IMR-90 (cell line): ENCODE measurements at regions not wholly inside any gene's neighbourhood (a gene's known extent, or its start where the extent isn't known, plus 50 kb on each side); places are given as distances from the start of the nearest gene placed in this dataset.

Source experiments
- ATAC-seq: fragments of 200-7000 bp; cut with Tn5 transposase; 2 replicates; pipeline ENCODE4 v1.9.1; 2020; ENCODE audit warnings: low read depth, mild to moderate bottlenecking, moderate library complexity
- BruUV-seq: library from RNA; stranded (reverse); fragments of 400-500 nt; replicated peaks from 2 replicates; lab custom pipeline; 2021; lab: Mats Ljungman, UMichigan
- CTCF ChIA-PET: fragments of 300-600 bp; formaldehyde crosslinking; extraction: SDS; loops from one replicate; lab custom pipeline; 2021; ENCODE audit warnings: antibody characterized with exemption; lab: Yijun Ruan, JAX
- POLR2A ChIA-PET: fragments of 300-600 bp; sonication (Branson Sonifier 250); formaldehyde crosslinking; loops from one replicate; lab custom pipeline; 2022; ENCODE audit warnings: antibody characterized with exemption; ENCODE audit not compliant: unreplicated experiment; lab: Charles Lee
- DNase-seq: peaks from one replicate; pipeline ENCODE4 v3.0.0; 2013
- H2AFZ ChIP-seq: replicated peaks from 2 replicates; pipeline ENCODE3; 2013; ENCODE audit warnings: low read length, mild to moderate bottlenecking; ENCODE audit not compliant: poor library complexity
- H2AK5ac ChIP-seq: 2 replicates; pipeline ENCODE4 v1.6.1; 2013; ENCODE audit warnings: low read depth, low read length, inconsistent platforms
- H2AK9ac ChIP-seq: replicated peaks from 2 replicates; pipeline ENCODE3; 2013; ENCODE audit warnings: mild to moderate bottlenecking, low read depth, low read length, moderate library complexity; ENCODE audit not compliant: poor library complexity
- H2BK120ac ChIP-seq: 2 replicates; pipeline ENCODE4 v1.6.1; 2013; ENCODE audit warnings: low read depth, low read length, inconsistent platforms
- H2BK15ac ChIP-seq: 3 replicates; pipeline ENCODE4 v1.6.1; 2013; ENCODE audit warnings: low read depth, low read length, inconsistent platforms
- H2BK20ac ChIP-seq: 2 replicates; pipeline ENCODE4 v1.6.1; 2013; ENCODE audit warnings: low read depth, mild to moderate bottlenecking, inconsistent platforms, low read length, moderate library complexity
- H2BK5ac ChIP-seq: 2 replicates; pipeline ENCODE4 v1.6.1; 2013; ENCODE audit warnings: mild to moderate bottlenecking, low read depth, low read length, inconsistent platforms; ENCODE audit not compliant: poor library complexity, severe bottlenecking
- H3K14ac ChIP-seq: replicated peaks from 2 replicates; pipeline ENCODE4 v1.6.1; 2013; ENCODE audit warnings: low read depth, low read length, inconsistent platforms
- H3K18ac ChIP-seq: 2 replicates; pipeline ENCODE4 v1.6.1; 2013; ENCODE audit warnings: low read depth, low read length, control low read depth
- H3K23ac ChIP-seq: 2 replicates; pipeline ENCODE4 v1.6.1; 2013; ENCODE audit warnings: low read depth, low read length, inconsistent platforms
- H3K27ac ChIP-seq: 2 replicates; pipeline ENCODE4 v1.5.1; 2013; ENCODE audit warnings: mild to moderate bottlenecking, control low read depth, low read length; ENCODE audit not compliant: insufficient read depth
- H3K27me3 ChIP-seq: 2 replicates; pipeline ENCODE4 v1.6.1; 2013; ENCODE audit warnings: low read length; ENCODE audit not compliant: control insufficient read depth, insufficient read depth
- H3K36me3 ChIP-seq: 2 replicates; pipeline ENCODE4 v1.6.1; 2013; ENCODE audit warnings: low read length, mixed read lengths; ENCODE audit not compliant: control insufficient read depth, insufficient read depth
- H3K4ac ChIP-seq: 2 replicates; pipeline ENCODE4 v1.6.1; 2013; ENCODE audit warnings: low read depth, low read length, inconsistent platforms
- H3K4me1 ChIP-seq: 2 replicates; pipeline ENCODE4 v1.6.1; 2013; ENCODE audit warnings: low read length, mixed read lengths; ENCODE audit not compliant: control insufficient read depth, insufficient read depth
- H3K4me2 ChIP-seq: 2 replicates; pipeline ENCODE4 v1.6.1; 2013; ENCODE audit warnings: low read depth, mild to moderate bottlenecking, control low read depth, low read length, moderate library complexity
- H3K4me3 ChIP-seq: 2 replicates; pipeline ENCODE4 v1.5.1; 2013; ENCODE audit warnings: low read depth, mild to moderate bottlenecking, control low read depth, low read length, moderate library complexity; ENCODE audit not compliant: insufficient read depth
- H3K56ac ChIP-seq: 2 replicates; pipeline ENCODE4 v1.6.1; 2013; ENCODE audit warnings: low read length, inconsistent platforms; ENCODE audit not compliant: insufficient read depth; ENCODE audit errors: extremely low read depth
- H3K79me1 ChIP-seq, 2 experiments: 2 replicates each; pipeline ENCODE4 v1.6.1; 2013; ENCODE audit warnings: low read length in 2 of 2, inconsistent platforms in 1 of 2, low read depth in 1 of 2
- H3K9ac ChIP-seq: 2 replicates; pipeline ENCODE4 v1.6.1; 2013; ENCODE audit warnings: low read depth, low read length, control low read depth
- H3K9me1 ChIP-seq: 2 replicates; pipeline ENCODE4 v1.6.1; 2013; ENCODE audit warnings: low read length, inconsistent platforms; ENCODE audit not compliant: insufficient read depth
- H3K9me3 ChIP-seq: 2 replicates; pipeline ENCODE4 v1.6.1; 2013; ENCODE audit warnings: low read length; ENCODE audit not compliant: control insufficient read depth, insufficient read depth
- H4K20me1 ChIP-seq: 2 replicates; pipeline ENCODE4 v1.6.1; 2013; ENCODE audit warnings: low read length, inconsistent platforms; ENCODE audit not compliant: insufficient read depth
- H4K5ac ChIP-seq: 2 replicates; pipeline ENCODE4 v1.6.1; 2013; ENCODE audit warnings: mild to moderate bottlenecking, low read depth, low read length, control low read depth
- H4K8ac ChIP-seq, 2 experiments: 2 replicates each; pipeline ENCODE4 v1.6.1; 2013; ENCODE audit warnings: low read depth in 2 of 2, low read length in 2 of 2, control low read depth in 1 of 2, inconsistent platforms in 1 of 2
- H4K91ac ChIP-seq: 2 replicates; pipeline ENCODE4 v1.6.1; 2013; ENCODE audit warnings: low read depth, low read length, inconsistent platforms; ENCODE audit not compliant: insufficient read depth
- BHLHE40 ChIP-seq: fragments of 150-350 bp; IDR thresholded peaks from 2 replicates; pipeline ENCODE4 v1.6.1; 2016; ENCODE audit warnings: mild to moderate bottlenecking, low read depth, low read length
- CEBPB ChIP-seq: IDR thresholded peaks from 2 replicates; pipeline ENCODE4 v1.6.1; 2012; ENCODE audit warnings: low read depth, low read length, improper control_type of control experiment
- CHD1 ChIP-seq: IDR thresholded peaks from 2 replicates; pipeline ENCODE4 v1.6.1; 2012; ENCODE audit warnings: low read depth, low read length, improper control_type of control experiment
- CTCF ChIP-seq: conservative IDR thresholded peaks from 2 replicates; pipeline ENCODE4 v1.5.1; 2012; ENCODE audit warnings: mild to moderate bottlenecking, low read depth, low read length, improper control_type of control experiment
- ELK1 ChIP-seq: fragments of 150-350 bp; IDR thresholded peaks from 2 replicates; pipeline ENCODE4 v1.6.1; 2016; ENCODE audit warnings: low read depth, mild to moderate bottlenecking, low read length, moderate library complexity, borderline replicate concordance
- FOS ChIP-seq: fragments of 150-350 bp; IDR thresholded peaks from 2 replicates; pipeline ENCODE4 v1.6.1; 2016; ENCODE audit warnings: low read depth, low read length
- MAFK ChIP-seq: IDR thresholded peaks from 2 replicates; pipeline ENCODE4 v1.6.1; 2012; ENCODE audit warnings: low read depth, low read length, improper control_type of control experiment
- MAZ ChIP-seq: IDR thresholded peaks from 2 replicates; pipeline ENCODE4 v1.6.1; 2012; ENCODE audit warnings: low read depth, mild to moderate bottlenecking, low read length, improper control_type of control experiment, moderate library complexity, borderline replicate concordance
- MXI1 ChIP-seq: IDR thresholded peaks from 2 replicates; pipeline ENCODE4 v1.6.1; 2012; ENCODE audit warnings: low read depth, mild to moderate bottlenecking, low read length, moderate library complexity, borderline replicate concordance
- NFE2L2 ChIP-seq: fragments of 150-350 bp; IDR thresholded peaks from 2 replicates; pipeline ENCODE4 v1.6.1; 2016; ENCODE audit warnings: low read depth, mild to moderate bottlenecking, low read length
- POLR2A ChIP-seq: IDR thresholded peaks from 2 replicates; pipeline ENCODE4 v1.6.1; 2012; ENCODE audit warnings: mild to moderate bottlenecking, low read depth, low read length
- RAD21 ChIP-seq: IDR thresholded peaks from 2 replicates; pipeline ENCODE4 v1.6.1; 2012; ENCODE audit warnings: low read length, improper control_type of control experiment
- RCOR1 ChIP-seq: IDR thresholded peaks from 2 replicates; pipeline ENCODE4 v1.6.1; 2012; ENCODE audit warnings: mild to moderate bottlenecking, low read length, improper control_type of control experiment; ENCODE audit not compliant: insufficient replicate concordance
- RFX5 ChIP-seq: IDR thresholded peaks from 2 replicates; pipeline ENCODE4 v1.8.0; 2012; ENCODE audit warnings: low read depth, mild to moderate bottlenecking, low read length, moderate library complexity
- SMC3 ChIP-seq: fragments of 150-350 bp; IDR thresholded peaks from 2 replicates; pipeline ENCODE4 v1.6.1; 2016; ENCODE audit warnings: low read depth, mild to moderate bottlenecking, antibody characterized with exemption, low read length, moderate library complexity
- USF2 ChIP-seq: fragments of 150-350 bp; IDR thresholded peaks from 2 replicates; pipeline ENCODE4 v1.6.1; 2017; ENCODE audit warnings: mild to moderate bottlenecking, antibody characterized with exemption, low read length, low read depth
- dilution Hi-C: fragments of 300-500 bp; cut with HindIII; formaldehyde crosslinking; loops from one replicate; pipeline ENCODE4 v1.14.3; 2018; ENCODE audit warnings: low sequenced_read_pairs; ENCODE audit not compliant: unreplicated experiment
- in situ Hi-C: fragments of 300-500 bp; cut with MboI; formaldehyde crosslinking; loops from 3 replicates; pipeline ENCODE4 v1.14.3; 2019; ENCODE audit warnings: low sequenced_read_pairs, inconsistent platforms, mixed read lengths
- intact Hi-C: fragments of 100-400 bp; cut with micrococcal nuclease; formaldehyde crosslinking; loops from 2 replicates; pipeline ENCODE4 v1.10.0; 2022

- ATAC-seq: no peak
- H3K18ac ChIP-seq: no peak overlapping the region
- DNase-seq: peak; percentile 66
- H3K4ac ChIP-seq: no peak overlapping the region
- no peaks in the 10 kb centered on the region for H3K27me3 ChIP-seq
- no peaks in the 10 kb centered on the region for H3K9me3 ChIP-seq
- CTCF ChIA-PET: no interaction called here
- no peak overlapping the region for H4K91ac ChIP-seq
- intact Hi-C loops: no loop called here
- H2BK5ac ChIP-seq: no peak overlapping the region
- no peaks in the 10 kb centered on the region for H3K9me1 ChIP-seq
- no peak overlapping the region for H4K5ac ChIP-seq
- H2BK15ac ChIP-seq: no peak overlapping the region
- no peak overlapping the region for H2AK5ac ChIP-seq
- in situ Hi-C loops: no loop called here
- no peak overlapping the region for H3K9ac ChIP-seq
- H3K56ac ChIP-seq: no peak overlapping the region
- H4K8ac ChIP-seq: no peak overlapping the region
- H3K4me3 ChIP-seq: no peak overlapping the region
- POLR2A ChIA-PET: no interaction called here
- H2AFZ ChIP-seq: no peak overlapping the region
- H3K4me2 ChIP-seq: no peak overlapping the region
- no peaks in the 10 kb centered on the region for H3K4me1 ChIP-seq
- no peaks in the 10 kb centered on the region for H3K79me1 ChIP-seq
- H3K27ac ChIP-seq: no peak overlapping the region
- dilution Hi-C loops: no loop called here
- H3K23ac ChIP-seq: no peak overlapping the region
- no peak overlapping the region for H2BK120ac ChIP-seq
- no peaks in the 10 kb centered on the region for H3K36me3 ChIP-seq
- H2BK20ac ChIP-seq: no peak overlapping the region
- no peak for TF ChIP-seq RAD21
- no peak for TF ChIP-seq SMC3
- no peak for TF ChIP-seq MAZ
- TF ChIP-seq RCOR1: no peak
- no peak for TF ChIP-seq BHLHE40
- TF ChIP-seq CEBPB: no peak
- no peak for TF ChIP-seq RFX5
- TF ChIP-seq FOS: no peak
- no peak for TF ChIP-seq POLR2A
- no peak for TF ChIP-seq MXI1
- no peak for TF ChIP-seq CHD1
- TF ChIP-seq ELK1: no peak
- no peak for TF ChIP-seq USF2
- TF ChIP-seq MAFK: no peak
- TF ChIP-seq NFE2L2: no peak
- TF ChIP-seq CTCF: no peak
- no peak overlapping the region for H2AK9ac ChIP-seq
- no peak overlapping the region for H3K14ac ChIP-seq
- BruUV-seq: no TSS peak
- H4K20me1 ChIP-seq: no peaks in the 10 kb centered on the region
Observed at GRCh38 chr4:78710536-78710935, 65.6 kb upstream of the BMP2K start.
